Activated naive CD4-positive, alpha-beta T cell treated with Interleukin-2 at 50 U/mL for 16 hours (primary cell): ENCODE measurements at regions not wholly inside any gene's neighbourhood (a gene's known extent, or its start where the extent isn't known, plus 50 kb on each side); places are given as distances from the start of the nearest gene placed in this dataset.
"Not testable (repeated sequence)": the region's sequence is repeated elsewhere in the genome, so short reads cannot be mapped to it uniquely, and the experiment has no call there.

Experiments
- DNase-seq: peaks from one replicate; pipeline ENCODE4 v3.0.0-alpha.2; 2020

GRCh38 chr14:71444030-71444822 is 488.0 kb upstream of the RGS6 start:
- no peak for DNase-seq

GRCh38 chr14:71448431-71449315 is 483.6 kb upstream of the RGS6 start:
- DNase-seq = no peak

- DNase-seq = no peak
Measured at GRCh38 chr14:71449316-71450055, 482.7 kb upstream of the RGS6 start.

- no peak for DNase-seq
Measured at GRCh38 chr14:71451501-71451900, 480.7 kb upstream of the RGS6 start.

- no peak for DNase-seq
Measured at GRCh38 chr14:71452539-71452938, 479.7 kb upstream of the RGS6 start.

- DNase-seq = no peak
Measured at GRCh38 chr14:71452987-71453386, 479.2 kb upstream of the RGS6 start.

GRCh38 chr14:71454010-71454409 is 478.2 kb upstream of the RGS6 start:
- DNase-seq = no peak

GRCh38 chr14:71454513-71455332 is 477.5 kb upstream of the RGS6 start:
- DNase-seq = no peak

GRCh38 chr14:71460091-71460490 is 472.1 kb upstream of the RGS6 start:
- DNase-seq = no peak

- not testable (repeated sequence) for DNase-seq
Measured at GRCh38 chr14:71461617-71462016, 470.6 kb upstream of the RGS6 start.

GRCh38 chr14:71463807-71464206 is 468.4 kb upstream of the RGS6 start:
- no peak for DNase-seq

- DNase-seq = no peak
Measured at GRCh38 chr14:71464840-71465239, 467.4 kb upstream of the RGS6 start.

GRCh38 chr14:71465316-71465715 is 466.9 kb upstream of the RGS6 start:
- no peak for DNase-seq

GRCh38 chr14:71466251-71466650 is 466.0 kb upstream of the RGS6 start:
- DNase-seq = no peak

GRCh38 chr14:71466946-71467345 is 465.3 kb upstream of the RGS6 start:
- no peak for DNase-seq

- DNase-seq = no peak
Measured at GRCh38 chr14:71467361-71467811, 464.8 kb upstream of the RGS6 start.

GRCh38 chr14:71468701-71469100 is 463.5 kb upstream of the RGS6 start:
- DNase-seq = no peak

GRCh38 chr14:71469643-71470335 is 462.4 kb upstream of the RGS6 start:
- no peak for DNase-seq

GRCh38 chr14:71471634-71472355 is 460.4 kb upstream of the RGS6 start:
- DNase-seq = no peak

- no peak for DNase-seq
Measured at GRCh38 chr14:71472356-71473340, 459.6 kb upstream of the RGS6 start.
